ENCODE measurements at regions not wholly inside any gene's neighbourhood (a gene's known extent, or its start where the extent isn't known, plus 50 kb on each side); places are given as distances from the start of the nearest gene placed in this dataset.

- Histone ChIP-seq H3K27me3 (no peaks in the 10 kb centered on the region), H3K36me3 (no peaks in the 10 kb centered on the region), H3K27ac (no peak overlapping the region), H3K4me3 (replicated peaks in 1 of 3) (no peak overlapping the region), H3K9me3 (no peaks in the 10 kb centered on the region), H3K4me1 (no peaks in the 10 kb centered on the region)
- no peak for DNase-seq
- TF ChIP-seq POLR2A (IDR thresholded peaks at IDR 0.05) = no peak
- TF ChIP-seq, protein P1, sequence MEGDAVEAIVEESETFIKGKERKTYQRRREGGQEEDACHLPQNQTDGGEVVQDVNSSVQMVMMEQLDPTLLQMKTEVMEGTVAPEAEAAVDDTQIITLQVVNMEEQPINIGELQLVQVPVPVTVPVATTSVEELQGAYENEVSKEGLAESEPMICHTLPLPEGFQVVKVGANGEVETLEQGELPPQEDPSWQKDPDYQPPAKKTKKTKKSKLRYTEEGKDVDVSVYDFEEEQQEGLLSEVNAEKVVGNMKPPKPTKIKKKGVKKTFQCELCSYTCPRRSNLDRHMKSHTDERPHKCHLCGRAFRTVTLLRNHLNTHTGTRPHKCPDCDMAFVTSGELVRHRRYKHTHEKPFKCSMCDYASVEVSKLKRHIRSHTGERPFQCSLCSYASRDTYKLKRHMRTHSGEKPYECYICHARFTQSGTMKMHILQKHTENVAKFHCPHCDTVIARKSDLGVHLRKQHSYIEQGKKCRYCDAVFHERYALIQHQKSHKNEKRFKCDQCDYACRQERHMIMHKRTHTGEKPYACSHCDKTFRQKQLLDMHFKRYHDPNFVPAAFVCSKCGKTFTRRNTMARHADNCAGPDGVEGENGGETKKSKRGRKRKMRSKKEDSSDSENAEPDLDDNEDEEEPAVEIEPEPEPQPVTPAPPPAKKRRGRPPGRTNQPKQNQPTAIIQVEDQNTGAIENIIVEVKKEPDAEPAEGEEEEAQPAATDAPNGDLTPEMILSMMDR (IDR thresholded peaks at IDR 0.05) = no peak
- intact Hi-C loops (cut with DNase I) = no loop called here
- 85 to 91% methylated on average over 9 of the region's 9 CpGs for WGBS, 2 donors
Observed at GRCh38 chr3:187831125-187832051, 86.1 kb upstream of the BCL6 start.

DNA sequence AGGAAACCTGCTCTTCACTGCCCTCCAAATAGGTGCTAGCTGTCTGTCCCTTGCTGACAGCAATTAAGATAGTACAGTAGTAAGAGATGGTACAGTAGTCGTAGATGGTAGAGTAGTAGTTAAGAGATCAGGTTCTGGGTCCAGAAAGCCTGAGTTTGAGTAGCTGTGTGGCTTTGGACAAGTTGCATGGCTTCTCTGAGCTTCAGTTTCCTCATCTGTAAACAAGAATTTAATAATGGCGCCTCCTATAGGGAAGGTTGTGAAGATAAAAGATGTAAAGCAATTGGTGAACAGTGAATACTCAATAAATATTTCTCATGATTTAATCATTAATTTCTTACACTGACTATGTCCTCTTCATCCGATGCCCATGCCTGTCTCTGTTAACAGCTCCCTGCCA is 86.9 kb upstream of the BCL6 start:
- no peak overlapping the region for H3K4me3 ChIP-seq (replicated peaks in 1 of 3)
- WGBS, 2 donors = 93 to 95% methylated on average over 3 of the region's 3 CpGs
- no peak for DNase-seq

GRCh38 chr3:187833375-187833774 is 88.1 kb upstream of the BCL6 start:
- Histone ChIP-seq H3K4me1 (no peaks in the 10 kb centered on the region), H3K36me3 (no peaks in the 10 kb centered on the region), H3K27me3 (no peaks in the 10 kb centered on the region), H3K27ac (no peak overlapping the region), H3K4me3 (replicated peaks in 1 of 3) (no peak overlapping the region), H3K9me3 (no peaks in the 10 kb centered on the region)
- WGBS, 2 donors = 80 to 92% methylated on average over 3 of the region's 3 CpGs
- DNase-seq = no peak
- intact Hi-C loops (cut with DNase I) = no loop called here
- TF ChIP-seq POLR2A (IDR thresholded peaks at IDR 0.05) = no peak
- TF ChIP-seq, protein P1 (IDR thresholded peaks at IDR 0.05) = no peak

More for the DNA sequence above, 86.9 kb upstream of the BCL6 start:
- TF ChIP-seq POLR2A (IDR thresholded peaks at IDR 0.05) = no peak
- Histone ChIP-seq H3K9me3 (no peaks in the 10 kb centered on the region), H3K4me1 (no peaks in the 10 kb centered on the region), H3K27me3 (no peaks in the 10 kb centered on the region), H3K36me3 (no peaks in the 10 kb centered on the region), H3K27ac (no peak overlapping the region)
- intact Hi-C loops (cut with DNase I) = no loop called here

- Histone ChIP-seq H3K4me3 (replicated peaks in 1 of 3) (no peak overlapping the region), H3K4me1 (no peaks in the 10 kb centered on the region), H3K9me3 (no peaks in the 10 kb centered on the region), H3K27me3 (no peaks in the 10 kb centered on the region), H3K27ac (no peak overlapping the region), H3K36me3 (no peaks in the 10 kb centered on the region)
- DNase-seq = no peak
- intact Hi-C loops (cut with DNase I) = no loop called here
- WGBS, 2 donors = 89% methylated on average over 7 to 9 of the region's 9 CpGs
- TF ChIP-seq, protein P1 (IDR thresholded peaks at IDR 0.05) = no peak
- TF ChIP-seq POLR2A (IDR thresholded peaks at IDR 0.05) = no peak
Observed at GRCh38 chr3:187833799-187834578, 88.7 kb upstream of the BCL6 start.

DNA sequence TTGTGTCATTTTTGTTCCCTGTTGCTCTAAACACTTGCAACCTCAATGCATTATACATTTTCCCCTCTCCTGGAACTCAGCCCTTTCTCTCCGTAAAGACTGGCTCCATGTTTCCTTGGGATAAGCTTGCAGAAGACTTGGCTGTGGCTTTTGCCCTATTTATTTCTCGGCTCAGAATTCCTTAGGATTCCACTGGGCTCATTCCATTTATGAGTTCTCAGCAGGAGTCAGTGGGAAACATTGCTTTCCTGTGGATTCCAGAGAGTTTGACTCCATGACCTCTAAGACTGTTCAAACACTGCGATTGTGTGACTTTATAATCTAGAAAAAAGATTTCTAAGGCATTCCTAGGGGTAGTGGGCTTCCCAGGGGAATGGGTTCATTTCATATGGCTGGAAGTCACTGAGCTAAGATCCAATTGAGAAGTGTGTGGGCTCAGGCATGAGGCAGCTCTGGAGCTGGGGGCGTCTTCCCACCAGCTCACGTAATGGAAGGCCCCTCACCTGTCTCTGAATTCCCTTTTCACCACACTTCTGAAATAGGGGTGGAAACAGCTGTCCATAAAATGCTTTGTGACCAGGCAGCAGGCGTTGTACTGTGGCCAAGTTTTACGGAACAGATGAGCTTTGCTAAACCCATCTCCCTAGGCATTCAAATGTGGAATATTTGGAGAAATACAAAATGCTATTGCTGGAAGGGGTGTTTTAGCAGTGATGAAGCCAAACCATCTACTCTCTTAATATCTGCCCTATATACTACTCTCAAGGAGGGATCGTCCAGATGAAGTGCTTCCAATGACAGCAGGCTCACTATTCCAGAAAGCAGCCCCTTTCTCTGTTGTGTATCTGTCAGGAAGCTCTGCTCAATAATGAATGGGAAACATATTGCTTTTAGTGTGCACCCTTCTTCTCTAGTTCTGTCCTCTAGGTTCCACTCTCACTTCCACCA is 91.8 kb upstream of the BCL6 start:
- DNase-seq = no peak
- 75 to 83% methylated on average over 8 of the region's 8 CpGs for WGBS, 2 donors

More for the DNA sequence above, 91.8 kb upstream of the BCL6 start:
- Histone ChIP-seq H3K9me3 (no peaks in the 10 kb centered on the region), H3K27me3 (no peaks in the 10 kb centered on the region), H3K27ac (no peak overlapping the region), H3K4me3 (replicated peaks in 1 of 3) (no peak overlapping the region), H3K4me1 (no peaks in the 10 kb centered on the region), H3K36me3 (no peaks in the 10 kb centered on the region)
- intact Hi-C loops (cut with DNase I) = no loop called here
- TF ChIP-seq, protein P1 (IDR thresholded peaks at IDR 0.05) = no peak
- TF ChIP-seq POLR2A (IDR thresholded peaks at IDR 0.05) = no peak

All from thyroid gland (tissue), 4 donors.